Common myeloid progenitor, CD34-positive (primary cell): ENCODE measurements at regions not wholly inside any gene's neighbourhood (a gene's known extent, or its start where the extent isn't known, plus 50 kb on each side); places are given as distances from the start of the nearest gene placed in this dataset.
A peak's percentile ranks its signal among the peaks of the same experiment; 100 is the strongest.

Experiments used
- CTCF ChIA-PET: fragments of 350-600 bp; sonication (Branson Sonifier 250); formaldehyde crosslinking; loops from one replicate; lab custom pipeline; 2021; ENCODE audit warnings: antibody characterized with exemption; lab: Charles Lee
- POLR2A ChIA-PET: fragments of 350-600 bp; sonication (Branson Sonifier 250); formaldehyde crosslinking; loops from one replicate; lab custom pipeline; 2021; ENCODE audit warnings: antibody characterized with exemption; lab: Charles Lee
- DNase-seq, 3 donors: peaks; one replicate each; pipeline versions ENCODE4 v3.0.0 to v3.0.0-alpha.2; 2013
- H3K27ac ChIP-seq, 2 experiments: 1 replicate in 1 of 2; 2 replicates in 1 of 2; pipeline ENCODE4 v1.7.0; 2013; ENCODE audit warnings: inconsistent platforms in 2 of 2, low read length in 2 of 2, mild to moderate bottlenecking in 2 of 2, low read depth in 1 of 2, moderate library complexity in 1 of 2; ENCODE audit not compliant: severe bottlenecking in 2 of 2, insufficient read depth in 1 of 2, poor library complexity in 1 of 2
- H3K27me3 ChIP-seq, 5 experiments: replicated peaks in 2 of 5; 1 replicate in 3 of 5; 2 replicates in 2 of 5; pipeline versions ENCODE4 v1.6.1 to v1.7.0; 2013; ENCODE audit warnings: low read length in 4 of 5, mild to moderate bottlenecking in 2 of 5, moderate library complexity in 2 of 5, inconsistent platforms in 1 of 5; ENCODE audit not compliant: insufficient read depth in 5 of 5, control insufficient read depth in 4 of 5
- H3K36me3 ChIP-seq, 4 experiments: 1 replicate in 2 of 4; 2 replicates in 2 of 4; pipeline versions ENCODE4 v1.6.1 to v1.7.0; 2013; ENCODE audit warnings: low read length in 3 of 4, control low read depth in 1 of 4, mild to moderate bottlenecking in 1 of 4; ENCODE audit not compliant: control insufficient read depth in 4 of 4, insufficient read depth in 4 of 4
- H3K4me1 ChIP-seq, 4 experiments: 1 replicate in 3 of 4; 2 replicates in 1 of 4; pipeline versions ENCODE4 v1.6.1 to v1.7.1; 2013; ENCODE audit warnings: low read length in 3 of 4, mild to moderate bottlenecking in 3 of 4, control low read depth in 1 of 4, inconsistent platforms in 1 of 4, moderate library complexity in 1 of 4; ENCODE audit not compliant: control insufficient read depth in 4 of 4, insufficient read depth in 4 of 4; ENCODE audit errors: control extremely low read depth in 1 of 4
- H3K4me3 ChIP-seq, 7 experiments: 1 replicate in 4 of 7; 2 replicates in 3 of 7; pipeline versions ENCODE4 v1.5.1 to v1.7.0; 2013; ENCODE audit warnings: mild to moderate bottlenecking in 7 of 7, low read length in 6 of 7, moderate library complexity in 6 of 7, inconsistent platforms in 2 of 7, low read depth in 2 of 7, control low read depth in 1 of 7; ENCODE audit not compliant: insufficient read depth in 4 of 7, control insufficient read depth in 1 of 7; ENCODE audit errors: extremely low read depth in 1 of 7
- H3K9me3 ChIP-seq, 5 experiments: 1 replicate in 4 of 5; 2 replicates in 1 of 5; pipeline versions ENCODE4 v1.6.1 to v1.7.1; 2013; ENCODE audit warnings: low read length in 4 of 5, mild to moderate bottlenecking in 2 of 5, inconsistent platforms in 1 of 5, low read depth in 1 of 5, moderate library complexity in 1 of 5; ENCODE audit not compliant: control insufficient read depth in 4 of 5, insufficient read depth in 2 of 5; ENCODE audit errors: control extremely low read depth in 1 of 5
- WGBS: methylation state at CpG from one replicate; pipeline ENCODE4 v1.1.5; 2013; ENCODE audit not compliant: insufficient coverage; 5-methylcytosine and 5-hydroxymethylcytosine counted together

DNA sequence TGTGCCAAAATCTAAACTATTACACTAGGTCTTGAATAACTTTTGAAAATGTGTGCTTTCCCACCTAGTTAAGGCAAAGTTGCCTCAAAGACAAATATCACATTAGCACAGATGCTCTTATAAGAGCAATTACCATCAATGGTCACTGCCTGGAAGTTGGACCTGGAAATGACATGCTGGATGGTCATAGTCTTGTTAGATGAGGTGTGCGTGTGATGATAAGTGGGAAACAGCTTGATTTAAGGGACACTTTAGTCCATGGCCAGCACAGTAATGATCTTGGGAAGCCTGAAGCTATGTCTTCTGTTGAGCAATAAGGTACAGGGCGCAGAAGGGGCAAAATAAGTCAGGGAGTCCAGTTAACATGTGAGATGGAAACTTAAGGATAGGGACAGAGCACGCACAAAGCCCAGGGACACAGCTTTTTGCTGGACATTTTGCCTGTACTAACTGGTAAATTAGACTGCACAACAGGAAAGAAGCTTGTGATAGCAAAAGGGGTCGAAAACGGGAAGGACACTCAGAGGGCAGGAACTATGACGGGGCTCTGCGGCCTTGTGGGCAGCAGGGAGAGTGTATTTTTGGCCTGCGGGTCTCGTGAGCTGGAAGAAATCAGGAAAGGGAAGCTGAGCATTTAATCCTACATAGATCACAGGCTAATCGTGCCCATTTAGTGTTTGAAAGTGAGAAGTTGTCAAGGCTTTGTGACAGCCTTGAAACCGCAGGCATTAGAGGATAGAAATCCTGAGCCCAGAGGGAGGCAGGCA lies 66.7 kb upstream of the BMP2 start:
- WGBS = 19% methylated on average over 9 of the region's 11 CpGs
- Histone ChIP-seq H3K27me3 (peaks cover 0 to 53% (median 19%) of the 10 kb centered on the region in 5 experiments), H3K9me3 (no peaks in the 10 kb centered on the region), H3K4me1 (peaks cover 5 to 26% (median 19%) of the 10 kb centered on the region in 4 experiments), H3K36me3 (no peaks in the 10 kb centered on the region), H3K4me3 (peak overlapping the region in 3 of 7 experiments; percentile 10 to 58 (median 54)), H3K27ac (no peak overlapping the region)
- ChIA-PET CTCF (interaction anchor here (0.7 to 1.2 kb wide), 3 partner anchors 11 to 65 kb away, joined by 3 to 5 read pairs (median 3); no protein-coding TSS in a partner anchor), POLR2A (no interaction called here)
- peak; percentile 62 to 79 (median 77) for DNase-seq

DNA sequence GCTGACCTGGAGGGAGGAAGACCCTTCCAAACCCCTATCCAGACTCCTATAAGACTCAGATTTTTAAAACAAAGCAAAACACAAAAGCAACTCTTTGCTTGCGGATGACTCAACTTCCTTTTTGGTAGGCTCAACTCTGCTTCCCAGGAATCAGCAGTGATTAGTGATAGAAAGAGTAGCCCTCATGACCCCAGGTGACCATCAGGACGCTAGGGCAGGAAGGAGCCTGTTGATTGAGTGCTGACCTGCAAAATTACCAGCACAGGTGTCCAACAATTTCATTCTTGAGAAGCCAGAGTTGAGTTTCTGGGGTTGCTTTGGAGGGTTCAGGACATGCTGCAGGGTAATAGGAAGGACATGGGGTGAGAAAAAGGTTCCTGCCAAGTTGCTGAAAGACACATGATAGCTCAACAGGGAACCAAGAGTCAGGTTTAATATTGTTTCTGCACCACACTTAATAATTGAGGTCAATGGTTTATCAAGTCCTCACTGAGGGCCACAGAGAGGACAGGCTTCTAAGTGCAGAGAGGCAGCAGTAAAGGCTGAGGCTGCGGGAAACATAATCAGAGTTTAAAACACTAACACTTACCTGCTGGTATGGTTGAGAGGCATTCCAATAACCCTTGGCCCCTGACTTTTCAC lies 67.4 kb upstream of the BMP2 start:
- Histone ChIP-seq H3K9me3 (no peaks in the 10 kb centered on the region), H3K4me3 (no peak overlapping the region), H3K27ac (no peak overlapping the region), H3K27me3 (peaks cover 0 to 49% (median 18%) of the 10 kb centered on the region in 5 experiments), H3K36me3 (no peaks in the 10 kb centered on the region), H3K4me1 (peaks cover 5 to 26% (median 19%) of the 10 kb centered on the region in 4 experiments)
- DNase-seq = no peak
- 86% methylated on average over 1 of the region's 3 CpGs for WGBS
- ChIA-PET POLR2A (no interaction called here), CTCF (interaction anchor here (0.7 to 1.2 kb wide), 3 partner anchors 12 to 474 kb away, joined by 3 read pairs; no protein-coding TSS in a partner anchor)

DNA sequence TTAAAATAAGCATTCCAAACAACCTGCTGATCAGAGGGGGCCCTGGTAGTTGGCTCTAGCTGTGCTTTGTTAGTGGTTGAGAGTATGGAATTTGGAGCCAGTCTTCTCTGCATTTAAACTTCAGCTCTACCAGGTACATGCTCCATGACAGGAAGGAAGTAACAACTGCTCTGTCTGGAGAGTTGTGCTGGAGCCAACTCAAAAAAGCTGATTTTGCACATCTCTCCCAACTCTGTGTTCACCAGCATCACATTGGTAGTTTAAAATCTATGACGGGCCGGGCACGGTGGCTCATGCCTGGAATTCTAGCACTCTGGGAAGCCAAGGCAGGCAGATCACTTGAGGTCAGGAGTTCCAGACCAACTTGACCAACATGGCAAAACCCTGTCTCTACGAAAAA lies 68.8 kb upstream of the BMP2 start:
- Histone ChIP-seq H3K9me3 (no peaks in the 10 kb centered on the region), H3K4me3 (no peak overlapping the region), H3K36me3 (no peaks in the 10 kb centered on the region), H3K27me3 (peaks cover 0 to 37% (median 12%) of the 10 kb centered on the region in 5 experiments), H3K27ac (no peak overlapping the region), H3K4me1 (peaks cover 5 to 26% (median 19%) of the 10 kb centered on the region in 4 experiments)
- 100% methylated on average over 4 of the region's 4 CpGs for WGBS
- CTCF ChIA-PET = no interaction called here
- no peak for DNase-seq
- POLR2A ChIA-PET = no interaction called here

DNA sequence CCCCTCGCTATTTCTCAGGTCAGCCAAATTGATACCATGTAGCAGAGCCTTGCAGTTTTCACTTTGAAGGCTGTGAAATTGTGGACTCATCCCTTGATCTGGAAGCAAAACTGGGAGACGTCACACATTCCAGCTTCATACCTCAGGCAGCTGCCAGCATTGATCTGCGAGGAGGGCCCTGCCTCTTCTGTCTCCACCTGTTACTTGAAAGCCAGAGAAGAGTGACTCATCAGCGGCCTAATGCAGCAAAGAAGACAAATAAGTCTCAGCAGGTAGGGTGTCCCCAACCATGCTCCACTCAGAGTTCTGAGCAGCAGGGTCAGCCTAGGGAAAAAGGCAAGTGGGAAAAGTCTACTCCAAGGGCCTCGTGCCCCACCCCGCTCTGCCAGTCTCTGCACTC lies 69.4 kb upstream of the BMP2 start:
- peaks cover 5 to 26% (median 19%) of the 10 kb centered on the region in 4 experiments for H3K4me1 ChIP-seq
- H3K9me3 ChIP-seq = no peaks in the 10 kb centered on the region
- WGBS = 97% methylated on average over 5 of the region's 6 CpGs
- H3K36me3 ChIP-seq = no peaks in the 10 kb centered on the region
- no peak overlapping the region for H3K4me3 ChIP-seq
- ChIA-PET POLR2A (no interaction called here), CTCF (no interaction called here)
- DNase-seq = no peak
- no peak overlapping the region for H3K27ac ChIP-seq
- peaks cover 0 to 40% (median 9%) of the 10 kb centered on the region in 5 experiments for H3K27me3 ChIP-seq

DNA sequence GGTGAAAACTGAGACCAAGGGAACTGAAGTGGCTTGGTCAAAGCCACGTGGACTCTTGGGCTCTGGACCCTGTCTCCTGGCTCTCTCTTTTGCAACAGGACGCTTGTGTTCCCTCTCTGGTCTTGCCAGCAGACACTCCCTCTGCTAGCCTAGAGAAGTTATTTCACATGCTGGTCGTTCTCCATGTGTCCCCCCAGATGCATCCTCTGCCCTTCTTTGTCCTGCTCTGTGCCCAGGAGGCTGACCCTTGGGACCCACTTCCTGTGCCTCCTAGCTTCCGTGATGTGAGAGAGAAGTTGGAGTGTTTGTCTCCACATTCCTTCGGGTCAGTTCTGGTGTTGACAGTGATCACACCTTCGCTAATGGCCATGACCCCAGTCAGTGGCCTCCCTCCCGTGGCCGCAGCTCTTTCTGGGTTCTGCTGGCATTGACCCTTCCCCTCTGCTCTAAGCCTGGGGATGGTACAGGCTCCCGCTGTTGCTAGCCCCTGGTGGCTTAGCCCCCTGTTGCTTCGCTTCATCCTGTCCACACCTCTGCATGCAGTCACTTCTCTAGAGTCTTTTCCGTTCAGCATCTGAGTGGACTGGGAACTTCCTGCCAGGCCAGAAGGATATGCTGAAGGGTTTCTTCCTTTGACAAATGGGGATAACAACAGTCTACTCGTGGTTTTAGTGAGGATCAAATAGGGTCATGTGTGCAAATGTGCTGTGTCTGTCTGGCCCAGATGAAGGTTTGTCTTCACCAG lies 70.1 kb upstream of the BMP2 start:
- ChIA-PET POLR2A (no interaction called here), CTCF (no interaction called here)

DNA sequence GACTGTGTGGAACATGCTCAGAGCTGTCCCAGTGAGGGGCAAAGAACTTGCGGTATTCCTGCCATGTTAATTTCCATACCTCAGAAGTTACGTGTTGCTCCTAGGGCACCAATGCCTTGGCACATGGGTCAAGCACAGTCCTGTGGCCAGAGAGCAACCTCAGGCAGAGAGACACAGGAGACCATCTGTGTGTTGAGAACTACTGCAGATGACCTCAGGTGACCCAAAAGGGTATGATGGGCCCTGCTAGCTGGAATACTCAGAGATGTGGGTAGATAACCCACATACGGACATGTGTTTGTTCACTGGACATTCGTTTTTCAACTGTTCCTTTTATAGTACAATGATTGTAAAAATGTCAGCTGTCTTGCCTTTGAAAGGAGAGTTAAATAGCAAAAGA lies 71.5 kb upstream of the BMP2 start:
- H3K4me3 ChIP-seq = no peak overlapping the region
- peaks cover 0 to 46% (median 13%) of the 10 kb centered on the region in 5 experiments for H3K27me3 ChIP-seq
- CTCF ChIA-PET = no interaction called here
- POLR2A ChIA-PET = no interaction called here
- peaks cover 0 to 15% (median 11%) of the 10 kb centered on the region in 4 experiments for H3K4me1 ChIP-seq
- no peak for DNase-seq
- no peak overlapping the region for H3K27ac ChIP-seq
- WGBS = 90% methylated on average over 4 of the region's 4 CpGs
- no peaks in the 10 kb centered on the region for H3K36me3 ChIP-seq
- no peaks in the 10 kb centered on the region for H3K9me3 ChIP-seq

More for the DNA sequence above, 70.1 kb upstream of the BMP2 start:
- no peaks in the 10 kb centered on the region for H3K9me3 ChIP-seq
- WGBS = 96% methylated on average over 11 of the region's 12 CpGs
- H3K36me3 ChIP-seq = no peaks in the 10 kb centered on the region
- H3K27me3 ChIP-seq = peaks cover 0 to 40% (median 9%) of the 10 kb centered on the region in 5 experiments
- H3K4me1 ChIP-seq = peaks cover 5 to 26% (median 19%) of the 10 kb centered on the region in 4 experiments
- H3K4me3 ChIP-seq = no peak overlapping the region
- no peak for DNase-seq
- H3K27ac ChIP-seq = no peak overlapping the region
